ENCODE measurements at regions not wholly inside any gene's neighbourhood (a gene's known extent, or its start where the extent isn't known, plus 50 kb on each side); places are given as distances from the start of the nearest gene placed in this dataset.

DNA sequence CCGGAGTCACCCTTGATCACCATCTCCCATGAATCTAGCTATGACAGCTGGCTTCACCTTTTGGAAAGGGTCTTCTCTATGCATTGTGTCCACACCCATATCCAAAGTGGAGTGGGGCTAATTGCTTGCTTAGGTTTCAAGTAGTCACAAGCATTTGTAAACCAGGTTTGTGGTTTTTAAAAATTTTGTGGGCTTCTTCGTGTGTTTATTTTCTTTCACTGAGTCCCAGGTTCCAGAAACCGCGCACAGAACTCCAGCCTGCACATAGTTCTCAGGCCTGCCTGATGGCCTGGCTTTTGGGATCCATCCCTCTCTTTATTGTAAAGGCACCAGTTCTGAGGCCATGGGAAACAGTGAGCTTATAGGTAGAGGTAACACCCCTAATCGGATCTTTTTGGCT is 70.2 kb upstream of the TLR3 start:
- TF ChIP-seq, protein P1, sequence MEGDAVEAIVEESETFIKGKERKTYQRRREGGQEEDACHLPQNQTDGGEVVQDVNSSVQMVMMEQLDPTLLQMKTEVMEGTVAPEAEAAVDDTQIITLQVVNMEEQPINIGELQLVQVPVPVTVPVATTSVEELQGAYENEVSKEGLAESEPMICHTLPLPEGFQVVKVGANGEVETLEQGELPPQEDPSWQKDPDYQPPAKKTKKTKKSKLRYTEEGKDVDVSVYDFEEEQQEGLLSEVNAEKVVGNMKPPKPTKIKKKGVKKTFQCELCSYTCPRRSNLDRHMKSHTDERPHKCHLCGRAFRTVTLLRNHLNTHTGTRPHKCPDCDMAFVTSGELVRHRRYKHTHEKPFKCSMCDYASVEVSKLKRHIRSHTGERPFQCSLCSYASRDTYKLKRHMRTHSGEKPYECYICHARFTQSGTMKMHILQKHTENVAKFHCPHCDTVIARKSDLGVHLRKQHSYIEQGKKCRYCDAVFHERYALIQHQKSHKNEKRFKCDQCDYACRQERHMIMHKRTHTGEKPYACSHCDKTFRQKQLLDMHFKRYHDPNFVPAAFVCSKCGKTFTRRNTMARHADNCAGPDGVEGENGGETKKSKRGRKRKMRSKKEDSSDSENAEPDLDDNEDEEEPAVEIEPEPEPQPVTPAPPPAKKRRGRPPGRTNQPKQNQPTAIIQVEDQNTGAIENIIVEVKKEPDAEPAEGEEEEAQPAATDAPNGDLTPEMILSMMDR (IDR thresholded peaks at IDR 0.05) = no peak
- TF ChIP-seq POLR2A (IDR thresholded peaks at IDR 0.05) = no peak

Measured in heart left ventricle (tissue), 13 donors.